NB4 (cell line): ENCODE measurements at regions not wholly inside any gene's neighbourhood (a gene's known extent, or its start where the extent isn't known, plus 50 kb on each side); places are given as distances from the start of the nearest gene placed in this dataset.

Experiments used
- DNase-seq: peaks from one replicate; pipeline ENCODE4 v3.0.0; 2010; ENCODE audit warnings: low read depth
- H3K4me3 ChIP-seq: one replicate; pipeline ENCODE4 v1.5.1; 2011; ENCODE audit warnings: mild to moderate bottlenecking, low read depth, low read length, moderate library complexity
- CTCF ChIP-seq: IDR thresholded peaks from one replicate; pipeline ENCODE4 v1.5.1; 2012; ENCODE audit warnings: low read depth, low read length
- MAX ChIP-seq: IDR thresholded peaks from 2 replicates; pipeline ENCODE4 v1.6.1; 2011; ENCODE audit warnings: low read depth, low read length
- MYC ChIP-seq: IDR thresholded peaks from 2 replicates; pipeline ENCODE4 v1.6.1; 2011; ENCODE audit warnings: low read depth, low read length
- POLR2A ChIP-seq: IDR thresholded peaks from 2 replicates; pipeline ENCODE4 v1.6.1; 2011; ENCODE audit warnings: mild to moderate bottlenecking; ENCODE audit not compliant: insufficient read length; ENCODE audit errors: extremely low read depth

GRCh38 chr13:84847107-84847506, 952.1 kb downstream of the SLITRK6 start:
- no peak for DNase-seq
- TF ChIP-seq MAX (no peak), POLR2A (no peak), MYC (no peak), CTCF (no peak)
- H3K4me3 ChIP-seq, result no peak overlapping the region

GRCh38 chr13:84845907-84846619, 953.2 kb downstream of the SLITRK6 start:
- no peak overlapping the region for H3K4me3 ChIP-seq
- no peak for DNase-seq
- TF ChIP-seq POLR2A (no peak), CTCF (no peak), MAX (no peak), MYC (no peak)

GRCh38 chr13:84844473-84844872, 954.7 kb downstream of the SLITRK6 start:
- DNase-seq, result peak; percentile 23
- H3K4me3 ChIP-seq, result no peak overlapping the region
- TF ChIP-seq CTCF, result peak; percentile 20
- TF ChIP-seq POLR2A, result no peak
- TF ChIP-seq MAX, result no peak
- TF ChIP-seq MYC, result no peak

GRCh38 chr13:84843368-84843767, 955.9 kb downstream of the SLITRK6 start:
- TF ChIP-seq POLR2A (no peak), CTCF (no peak), MYC (no peak), MAX (no peak)
- no peak overlapping the region for H3K4me3 ChIP-seq
- no peak for DNase-seq

GRCh38 chr13:84834201-84834600, 951.9 kb upstream of the SLITRK1 start:
- DNase-seq, result no peak
- no peak overlapping the region for H3K4me3 ChIP-seq
- TF ChIP-seq MYC (no peak), MAX (no peak), CTCF (no peak), POLR2A (no peak)
